ENCODE measurements at regions not wholly inside any gene's neighbourhood (a gene's known extent, or its start where the extent isn't known, plus 50 kb on each side); places are given as distances from the start of the nearest gene placed in this dataset.

DNA sequence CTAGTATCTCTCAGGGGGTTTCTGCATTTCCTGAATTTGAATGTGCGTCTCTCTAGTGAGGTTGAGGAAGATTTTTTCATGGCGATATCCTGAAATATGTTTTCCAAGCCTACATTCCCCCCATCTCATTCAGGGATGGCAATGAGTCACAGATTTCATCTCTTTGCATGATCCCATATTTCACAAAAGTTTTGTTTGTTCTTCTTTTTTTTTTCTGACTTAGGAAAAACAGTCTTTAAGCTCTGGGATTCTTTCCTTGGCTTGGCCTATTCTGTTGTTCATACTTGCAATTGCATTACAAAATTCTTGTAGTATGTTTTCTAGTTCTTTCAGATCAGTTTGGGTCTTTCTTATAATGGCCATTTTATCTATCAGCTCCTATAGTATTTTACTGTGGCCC lies 136.5 kb downstream of the DSEL start:
- DNase-seq: no peak

DNA sequence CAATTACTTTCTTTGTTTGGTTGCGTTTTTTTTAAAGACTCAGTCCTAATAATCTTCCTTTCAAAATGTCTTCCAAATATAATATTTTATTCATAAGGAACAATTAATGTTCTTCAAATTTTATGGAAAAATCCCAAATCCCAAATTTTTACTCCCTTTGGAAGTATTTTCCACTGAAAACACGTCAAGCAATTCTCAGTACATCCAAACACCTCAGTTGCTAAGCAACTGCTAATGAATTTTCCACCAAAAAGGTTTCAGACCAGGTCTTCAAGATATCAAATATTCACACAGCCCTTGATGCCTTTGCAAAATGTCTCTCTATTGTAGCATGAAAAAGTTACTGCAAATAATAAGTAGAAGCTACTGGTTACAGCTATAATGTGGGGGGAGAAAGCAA lies 140.1 kb downstream of the DSEL start:
- DNase-seq: no peak

DNA sequence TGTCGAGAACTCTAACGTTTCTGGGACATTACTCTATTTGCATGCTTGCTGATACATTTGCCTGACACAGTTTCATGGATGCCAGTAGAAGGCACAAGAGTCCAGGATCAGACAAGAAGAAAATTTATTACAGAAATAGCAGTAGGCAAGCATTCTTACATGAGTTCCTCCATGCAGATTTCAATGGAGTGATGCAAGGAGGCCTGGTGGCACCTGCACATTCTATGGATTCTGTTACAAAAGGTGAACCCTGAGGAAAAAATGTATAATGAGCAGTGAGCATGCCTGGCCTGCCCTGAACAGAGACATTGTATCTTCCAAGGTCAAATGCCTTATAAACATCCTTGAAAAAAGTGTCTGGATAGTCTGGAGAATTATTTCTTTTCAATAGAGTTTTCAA lies 142.9 kb downstream of the DSEL start:
- DNase-seq: no peak

DNA sequence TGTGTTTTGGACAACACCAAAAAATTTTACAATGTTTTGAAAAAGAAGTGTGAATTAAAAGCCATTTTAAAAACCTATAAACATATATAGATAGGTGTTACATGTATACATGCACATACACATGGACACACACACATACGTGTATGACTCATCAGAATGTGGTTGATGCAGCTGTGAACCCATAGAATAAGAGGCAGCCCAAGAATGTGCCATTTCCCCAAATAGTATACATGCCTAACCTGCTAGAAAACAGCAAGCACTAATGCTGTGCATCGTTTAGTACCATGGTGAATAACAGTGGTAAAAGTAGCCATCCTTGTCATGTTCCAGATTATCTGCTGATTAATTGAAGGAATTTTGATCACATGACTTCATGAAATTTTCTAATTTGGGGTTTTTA lies 149.0 kb downstream of the DSEL start:
- no peak for DNase-seq

DNA sequence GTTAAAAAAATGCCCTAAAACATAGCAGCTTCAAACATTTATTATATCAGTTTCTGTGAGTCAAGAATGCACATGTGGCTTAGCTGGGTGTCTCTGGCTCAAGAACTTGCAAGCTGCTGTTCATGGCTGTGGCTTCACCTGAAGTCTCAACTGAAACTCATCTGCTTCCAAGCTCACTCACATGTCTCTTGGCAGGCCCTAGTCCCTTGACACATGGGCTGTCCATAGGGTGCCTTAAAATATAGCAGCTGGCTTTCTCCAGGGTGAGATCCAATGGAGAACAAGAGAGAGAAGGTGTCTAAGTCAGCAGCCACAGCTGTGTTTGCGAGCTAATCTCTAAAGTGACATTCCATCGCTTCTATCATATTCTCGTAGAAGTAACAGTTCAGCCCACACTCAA lies 152.8 kb downstream of the DSEL start:
- no peak for DNase-seq

DNA sequence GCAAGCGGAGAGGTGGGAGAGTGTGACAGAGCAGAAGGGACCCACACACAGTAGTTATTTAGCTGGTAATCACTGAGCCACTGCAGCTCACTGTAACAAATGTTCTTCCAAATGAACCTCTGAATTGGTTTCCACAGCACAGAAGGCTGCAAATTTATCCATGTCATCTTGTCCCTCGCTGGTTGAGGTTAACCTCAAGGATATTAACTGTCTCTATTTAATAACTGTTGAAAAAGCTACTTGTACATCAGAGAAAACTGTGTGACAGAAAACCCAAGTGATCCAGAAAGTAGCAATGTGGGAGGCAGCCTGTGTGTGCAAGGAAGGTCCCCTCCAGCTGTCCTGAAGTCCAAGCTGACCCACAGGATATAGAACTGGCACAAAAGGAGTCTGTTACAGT lies 153.6 kb downstream of the DSEL start:
- DNase-seq: no peak

DNA sequence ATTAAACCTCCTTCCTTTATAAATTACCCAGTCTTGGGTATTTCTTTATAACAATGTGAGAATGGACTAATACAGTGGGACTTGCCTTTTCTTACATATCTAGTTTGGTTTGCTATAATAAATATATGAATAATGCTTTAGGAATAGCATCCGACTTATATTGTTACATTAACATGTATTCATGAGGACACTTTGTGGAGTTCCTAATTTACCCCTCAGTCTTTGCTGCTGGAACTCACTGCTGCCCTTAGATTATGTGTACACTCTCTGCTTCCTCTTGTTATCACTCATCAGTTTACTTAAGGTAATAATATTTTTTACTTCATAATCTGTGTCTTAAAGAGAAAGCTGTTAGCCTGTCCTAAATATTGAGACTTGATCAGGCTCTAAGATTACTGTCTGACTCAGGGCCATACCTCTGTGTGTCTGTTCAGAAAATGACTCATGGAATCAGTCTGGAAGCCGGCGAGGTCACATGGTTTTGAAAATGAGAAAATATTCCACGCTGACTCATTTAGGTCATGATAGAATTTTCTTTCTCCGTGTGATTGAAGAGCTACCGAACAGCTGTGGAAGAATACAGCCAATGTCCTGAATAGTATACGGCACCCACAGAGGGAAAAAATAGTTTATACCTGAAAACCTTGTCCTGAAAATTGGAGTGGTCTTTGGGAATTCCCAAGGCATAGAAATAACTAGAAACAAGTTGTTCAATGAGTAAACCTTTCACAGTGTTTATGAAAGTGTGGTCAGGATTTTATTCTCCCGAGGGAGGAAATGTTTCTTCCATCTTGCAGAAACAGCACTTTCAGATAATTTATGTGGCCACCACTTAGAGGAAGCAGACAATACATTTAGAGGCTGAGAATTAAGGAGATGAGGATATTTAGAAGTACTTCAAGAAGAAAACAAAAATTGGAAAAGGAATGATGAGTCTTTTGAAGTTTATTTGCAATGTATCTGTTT lies 156.4 kb downstream of the DSEL start:
- DNase-seq: peak in 1 of 2 donors; percentile 3

DNA sequence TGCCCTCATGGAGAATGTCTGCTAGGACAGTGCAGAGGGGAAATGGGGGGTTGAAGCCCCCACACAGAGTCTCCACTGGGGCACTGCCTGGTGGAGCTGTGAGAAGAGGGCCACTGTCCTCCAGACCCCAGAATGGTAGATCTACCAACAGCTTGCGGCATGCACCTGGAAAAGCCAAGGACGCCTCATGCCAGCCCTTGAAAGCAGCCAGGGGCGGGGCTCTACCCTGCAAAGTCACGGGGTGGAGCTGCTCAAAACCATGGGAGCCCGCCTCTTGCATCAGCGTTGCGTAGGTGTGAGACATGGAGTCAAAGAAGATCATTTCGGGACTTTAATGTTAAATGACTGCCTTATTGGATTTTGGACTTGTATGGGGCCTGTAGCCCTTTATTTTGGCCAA lies 157.6 kb downstream of the DSEL start:
- no peak for DNase-seq

DNA sequence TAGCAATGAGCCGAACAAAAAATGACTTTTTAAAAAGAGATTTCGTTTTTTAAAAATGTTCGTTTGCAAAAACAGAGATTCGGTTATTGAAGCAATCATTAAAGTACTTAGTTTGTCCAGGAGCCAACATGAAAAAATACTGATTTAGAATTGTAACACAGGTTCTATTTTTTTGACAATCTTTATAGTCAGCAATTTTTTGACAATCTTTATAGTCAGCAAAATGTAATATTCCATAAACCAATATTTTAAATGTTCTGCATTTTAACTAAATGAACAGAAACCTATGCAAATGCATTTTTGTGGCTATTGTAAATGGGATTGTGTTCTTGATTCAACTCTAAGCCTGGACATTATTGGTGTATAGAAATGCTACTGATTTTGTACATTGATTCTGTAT lies 161.8 kb downstream of the DSEL start:
- DNase-seq: no peak

DNA sequence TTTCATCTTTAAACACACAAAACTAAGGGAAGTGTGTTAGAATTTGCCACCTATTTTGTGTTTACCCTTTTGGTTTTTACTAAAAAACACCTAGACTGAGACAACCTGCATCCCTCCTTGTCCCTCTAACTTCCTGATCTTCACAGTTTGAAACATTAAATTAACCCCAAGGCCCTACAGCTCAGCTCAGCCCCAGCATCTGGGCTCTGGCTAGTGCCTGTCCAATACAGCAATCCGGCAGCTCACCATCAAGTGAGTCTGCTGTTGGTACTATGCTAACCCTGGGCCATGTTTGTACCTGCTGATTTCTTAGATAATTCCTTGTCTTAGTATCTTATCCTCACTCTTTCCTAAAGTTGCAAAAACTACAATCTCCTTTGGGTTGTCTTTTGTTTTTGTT lies 162.4 kb downstream of the DSEL start:
- DNase-seq: no peak

DNA sequence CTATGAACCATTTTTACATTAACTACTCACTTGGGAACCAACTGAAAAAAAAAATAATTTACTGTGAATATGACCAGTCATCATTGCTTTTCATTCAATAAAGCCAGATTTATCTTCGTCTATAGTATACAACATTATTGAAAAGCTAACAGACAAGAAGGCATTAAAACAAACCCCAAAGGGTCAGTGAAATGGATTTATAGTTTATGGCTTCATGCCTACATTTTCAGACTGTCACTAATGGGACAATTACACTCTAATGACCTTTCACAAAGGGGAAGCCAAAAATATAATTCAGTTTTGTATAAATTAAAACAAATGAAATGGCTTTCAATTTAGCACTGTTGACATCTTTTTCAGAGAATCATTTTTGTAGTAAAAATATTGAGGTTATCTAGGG lies 169.1 kb downstream of the DSEL start:
- DNase-seq: no peak

DNA sequence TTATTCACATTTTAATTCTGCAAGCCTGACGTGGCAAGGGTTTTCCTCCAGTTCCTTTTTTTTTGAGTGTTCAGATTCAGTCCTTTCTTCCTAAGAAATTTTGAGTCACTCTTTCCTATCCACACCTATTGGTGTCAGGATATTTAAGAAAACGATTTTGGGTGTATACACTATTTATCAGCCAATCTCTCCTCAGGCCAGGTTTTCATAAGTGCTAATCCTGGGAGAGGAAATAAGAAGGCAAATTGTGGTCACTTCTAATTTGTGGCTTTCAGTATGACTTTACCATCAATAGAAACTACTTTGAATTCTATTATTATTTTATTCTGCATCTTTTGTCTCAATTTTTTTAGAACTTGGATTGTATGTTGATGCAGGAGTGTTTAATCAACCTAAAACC lies 174.4 kb downstream of the DSEL start:
- DNase-seq: no peak

DNA sequence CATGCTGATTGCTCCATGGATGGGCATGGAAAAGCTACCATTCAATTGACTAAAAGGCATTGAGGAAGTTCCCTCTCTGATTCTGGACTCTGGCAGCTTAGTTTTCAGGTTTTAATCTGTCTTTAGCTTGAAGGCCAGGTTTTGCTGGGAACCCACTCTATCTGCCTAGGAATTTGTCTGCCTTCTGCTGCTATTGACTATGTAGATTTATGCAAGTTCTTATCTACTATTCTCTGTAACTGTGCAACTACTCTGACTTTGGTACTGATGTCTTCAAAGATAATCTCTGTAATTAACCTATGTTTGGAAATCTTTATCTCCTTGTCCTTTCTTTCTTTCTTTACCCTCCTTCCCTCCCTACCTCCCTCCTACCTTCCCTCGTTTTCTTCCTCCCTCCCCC lies 178.8 kb downstream of the DSEL start:
- no peak for DNase-seq

DNA sequence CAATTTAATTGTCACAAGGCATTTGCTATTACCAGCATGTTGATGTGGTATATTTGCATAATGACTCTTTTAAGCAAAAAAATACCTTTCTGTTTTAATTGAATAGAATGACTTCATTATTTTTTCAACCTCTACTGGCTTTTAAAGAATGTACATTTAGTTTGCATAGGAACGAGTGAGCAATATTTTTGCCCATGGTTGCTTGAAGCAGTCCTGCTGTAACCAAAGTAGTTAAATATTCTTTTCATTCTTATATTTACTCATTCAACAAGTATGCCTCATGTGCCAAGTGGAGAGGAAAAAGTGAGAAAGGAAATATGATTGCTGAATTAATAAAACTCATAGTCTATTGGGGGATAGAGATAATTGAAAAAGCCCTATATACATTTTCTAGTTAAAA lies 184.7 kb downstream of the DSEL start:
- DNase-seq: no peak

DNA sequence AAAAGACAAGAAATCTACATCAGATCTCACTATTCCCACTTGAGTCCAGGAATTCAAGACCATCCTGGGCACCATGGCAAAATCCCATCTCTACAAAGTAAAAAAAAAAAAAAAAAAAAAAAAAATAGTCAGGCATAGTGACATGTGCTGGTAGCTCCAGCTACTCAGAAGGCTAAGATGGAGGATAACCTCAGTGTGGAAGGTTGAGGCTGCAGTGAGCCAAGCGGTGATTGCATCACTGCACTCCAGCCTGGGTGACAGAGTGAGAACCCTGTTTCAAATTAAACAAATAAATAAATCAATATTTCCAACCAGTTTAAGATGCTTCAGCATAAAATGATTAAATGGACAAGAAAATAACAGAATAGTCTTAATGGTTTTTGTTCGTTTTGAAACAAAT lies 197.4 kb downstream of the DSEL start:
- DNase-seq: no peak

DNA sequence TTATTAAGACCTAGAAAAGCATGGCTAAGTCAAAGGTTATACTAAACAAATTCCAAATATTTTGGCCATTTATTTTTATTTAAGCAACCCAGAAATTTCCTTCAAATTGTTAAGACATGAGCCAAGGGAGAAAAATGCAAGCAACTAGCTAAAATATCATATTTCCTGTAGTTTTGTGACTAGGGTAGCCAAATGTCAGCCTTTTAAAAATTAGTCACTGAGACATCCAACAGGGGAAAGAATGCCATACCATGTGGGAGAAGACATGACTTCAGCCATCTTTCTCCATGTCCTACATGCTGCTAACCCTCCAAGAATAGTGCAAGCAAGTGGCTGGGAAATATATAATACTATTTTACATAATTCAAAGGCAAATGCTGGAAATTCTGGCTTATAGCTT lies 197.9 kb downstream of the DSEL start:
- no peak for DNase-seq

DNA sequence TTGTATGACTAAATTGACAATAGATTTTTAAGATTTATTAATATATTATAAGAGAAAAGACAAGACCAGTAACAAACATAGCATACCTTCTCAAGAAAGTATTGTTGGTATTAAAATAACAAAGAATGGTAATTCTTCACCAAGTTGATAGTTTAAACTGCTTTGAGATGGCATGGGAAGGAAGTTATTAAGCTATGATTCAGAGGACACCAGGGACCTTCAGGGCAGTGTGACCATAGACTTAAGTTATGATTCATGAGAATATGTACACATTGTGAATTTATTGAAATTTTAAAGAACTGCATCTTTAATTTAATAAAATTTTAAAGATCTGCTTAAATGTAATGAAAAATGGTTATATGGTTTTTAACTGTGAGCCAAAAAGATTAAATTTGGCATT lies 205.7 kb downstream of the DSEL start:
- no peak for DNase-seq

DNA sequence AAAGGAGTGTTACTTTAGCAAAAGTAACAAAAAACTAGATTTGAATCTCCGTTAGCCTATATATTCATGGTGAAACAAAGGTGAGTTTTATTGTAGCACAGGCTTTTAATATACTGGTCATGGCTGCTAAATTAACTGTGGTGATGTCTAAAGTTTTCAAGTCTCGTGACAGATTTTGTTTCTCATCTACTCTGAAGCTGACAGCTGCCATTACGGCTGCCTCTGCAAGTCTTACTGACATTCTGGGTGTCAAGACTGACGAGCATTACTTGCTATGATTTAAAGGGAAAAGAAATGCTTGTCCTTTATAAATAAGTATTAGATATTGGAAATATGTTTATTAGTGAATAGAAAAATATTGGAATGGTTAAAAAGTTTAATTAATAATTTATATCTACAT lies 207.7 kb downstream of the DSEL start:
- no peak for DNase-seq

DNA sequence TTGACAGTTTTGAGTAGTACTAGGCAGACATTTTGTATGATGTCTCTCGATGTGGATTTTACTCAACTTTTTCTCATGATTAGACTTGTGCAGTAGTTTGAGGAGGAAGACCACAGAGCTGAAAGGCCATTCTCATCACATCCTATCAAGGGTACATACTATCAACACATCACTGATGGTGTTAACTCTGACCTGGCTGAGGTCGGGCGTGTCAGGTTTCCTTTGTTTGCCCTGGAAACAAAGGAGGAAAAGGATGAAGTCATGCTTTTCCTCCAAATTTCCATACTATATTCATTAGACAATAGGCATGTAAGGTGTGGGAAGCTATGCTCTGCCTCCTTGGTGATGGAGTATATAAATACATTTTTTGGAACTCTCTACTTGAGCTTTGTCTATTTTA lies 211.1 kb downstream of the DSEL start:
- no peak for DNase-seq

DNA sequence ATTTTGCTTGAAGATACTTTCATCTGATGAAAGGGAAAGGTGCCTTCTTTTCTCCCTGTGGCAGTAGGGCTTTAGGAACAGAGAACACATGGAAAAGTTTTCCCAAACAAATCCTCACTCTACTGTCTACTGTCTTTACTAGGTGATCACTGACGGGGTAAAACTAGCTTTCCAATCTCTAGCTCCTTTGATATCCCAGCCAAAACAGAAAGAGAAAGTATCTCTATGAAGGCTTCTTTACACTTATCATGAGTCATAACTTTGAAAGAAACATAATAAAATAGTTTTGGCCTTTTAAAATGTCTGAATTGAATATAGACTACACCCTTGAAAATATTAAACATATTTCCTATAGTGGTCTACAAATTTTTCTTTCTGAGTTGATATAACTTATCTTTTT lies 214.5 kb downstream of the DSEL start:
- DNase-seq: peak in 1 of 2 donors; percentile 18

DNA sequence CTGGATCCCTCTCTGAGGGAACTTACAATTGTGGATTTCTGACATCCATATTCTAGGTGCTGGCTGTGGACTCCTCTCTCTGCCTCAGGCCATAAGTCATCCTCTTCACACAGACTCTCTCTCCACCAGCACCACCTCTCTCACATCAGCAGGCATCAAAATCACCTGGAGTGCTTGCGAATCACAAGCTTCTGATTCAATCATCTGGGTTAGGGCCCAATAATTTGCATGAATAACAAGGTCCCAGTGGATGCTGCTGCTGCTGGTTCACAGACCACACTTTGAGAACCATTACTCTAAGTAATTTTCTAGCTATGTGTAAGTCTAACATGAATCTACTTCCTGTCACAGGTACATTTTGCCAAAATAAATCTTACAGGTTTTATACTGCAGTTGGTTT lies 214.9 kb downstream of the DSEL start:
- no peak for DNase-seq

DNA sequence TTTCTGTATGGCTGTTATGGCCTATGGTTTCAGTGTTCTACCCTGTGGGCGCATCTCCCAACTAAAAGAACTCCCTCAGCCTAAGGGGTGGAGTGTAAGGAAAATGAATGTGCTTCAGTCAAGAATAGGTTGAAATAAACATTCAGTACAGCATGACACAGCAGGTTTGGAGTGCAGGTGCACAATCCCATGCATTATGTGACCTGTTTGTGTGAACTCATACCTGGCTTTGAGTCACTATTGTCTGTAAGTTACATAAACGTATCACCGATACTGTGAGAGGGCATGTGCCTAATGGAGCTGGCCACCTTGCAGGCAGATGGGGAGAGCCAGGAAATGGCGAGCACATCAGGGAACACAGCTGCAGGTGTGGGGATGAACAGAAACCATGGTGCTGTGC lies 216.0 kb downstream of the DSEL start:
- peak in 1 of 2 donors; percentile 48 for DNase-seq

DNA sequence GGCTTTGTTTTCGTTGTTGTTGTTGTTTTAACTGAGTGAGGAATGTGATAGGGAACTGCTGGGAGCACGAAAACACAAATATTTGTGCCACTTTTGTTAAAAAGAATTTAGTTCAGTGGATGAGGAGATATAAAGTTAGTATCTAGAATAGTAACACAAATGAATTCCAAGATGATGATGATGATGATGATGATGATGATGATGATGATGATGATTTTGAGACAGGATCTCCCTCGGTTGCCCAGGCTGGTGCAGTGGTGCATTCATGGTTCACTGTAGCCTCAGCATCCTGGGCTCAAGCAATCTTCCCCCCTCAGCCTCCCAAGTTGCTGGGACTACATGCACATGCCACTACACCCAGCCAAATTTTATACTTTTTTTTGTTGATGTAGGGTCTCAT lies 223.7 kb downstream of the DSEL start:
- DNase-seq: no peak

DNA sequence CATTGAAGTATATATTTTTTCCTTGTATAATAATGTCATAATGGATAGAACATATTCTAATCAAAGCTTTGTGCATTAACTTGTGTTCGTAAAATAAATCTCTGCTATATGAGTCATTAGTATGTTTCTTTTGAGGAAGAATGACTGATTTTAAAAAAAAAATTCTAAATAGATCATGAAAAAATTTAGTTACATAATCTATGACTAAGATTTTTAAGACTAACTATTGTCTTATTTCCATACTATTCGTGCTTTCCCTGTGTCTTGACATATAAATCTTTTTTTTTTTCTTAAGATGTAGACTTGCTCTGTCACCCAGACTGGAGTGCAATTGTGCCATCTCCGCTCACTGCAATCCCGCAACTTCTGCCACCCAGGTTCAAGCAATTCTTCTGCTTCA lies 226.1 kb downstream of the DSEL start:
- no peak for DNase-seq

DNA sequence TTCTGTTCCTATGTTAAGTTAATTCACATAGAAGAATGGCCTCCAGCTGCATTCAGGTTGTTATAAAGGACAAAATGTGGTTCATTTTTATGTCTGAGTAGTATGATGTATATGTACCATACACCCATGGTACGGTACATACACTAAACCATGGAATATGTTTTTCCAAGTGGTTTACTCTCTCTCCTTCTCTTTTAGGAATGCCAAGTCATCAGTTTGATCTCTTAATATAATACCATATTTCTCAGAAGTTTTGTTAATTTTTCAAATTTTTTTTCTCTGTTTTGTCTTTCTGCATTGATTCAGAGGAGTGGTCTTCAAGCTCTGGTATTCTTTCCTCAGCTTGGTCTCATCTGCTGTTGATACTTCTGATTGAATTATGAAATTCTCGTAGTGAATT lies 230.9 kb downstream of the DSEL start:
- DNase-seq: no peak
